Activated T-cell treated with anti-CD3 and anti-CD28 coated beads for 48 hours (primary cell): ENCODE measurements at regions not wholly inside any gene's neighbourhood (a gene's known extent, or its start where the extent isn't known, plus 50 kb on each side); places are given as distances from the start of the nearest gene placed in this dataset.
A peak's percentile ranks its signal among the peaks of the same experiment; 100 is the strongest.
"Not testable (repeated sequence)": the region's sequence is repeated elsewhere in the genome, so short reads cannot be mapped to it uniquely, and the experiment has no call there.

Experiments used
- DNase-seq: peaks from one replicate; pipeline ENCODE4 v3.0.0-alpha.2; 2020; ENCODE audit warnings: low read depth

DNA sequence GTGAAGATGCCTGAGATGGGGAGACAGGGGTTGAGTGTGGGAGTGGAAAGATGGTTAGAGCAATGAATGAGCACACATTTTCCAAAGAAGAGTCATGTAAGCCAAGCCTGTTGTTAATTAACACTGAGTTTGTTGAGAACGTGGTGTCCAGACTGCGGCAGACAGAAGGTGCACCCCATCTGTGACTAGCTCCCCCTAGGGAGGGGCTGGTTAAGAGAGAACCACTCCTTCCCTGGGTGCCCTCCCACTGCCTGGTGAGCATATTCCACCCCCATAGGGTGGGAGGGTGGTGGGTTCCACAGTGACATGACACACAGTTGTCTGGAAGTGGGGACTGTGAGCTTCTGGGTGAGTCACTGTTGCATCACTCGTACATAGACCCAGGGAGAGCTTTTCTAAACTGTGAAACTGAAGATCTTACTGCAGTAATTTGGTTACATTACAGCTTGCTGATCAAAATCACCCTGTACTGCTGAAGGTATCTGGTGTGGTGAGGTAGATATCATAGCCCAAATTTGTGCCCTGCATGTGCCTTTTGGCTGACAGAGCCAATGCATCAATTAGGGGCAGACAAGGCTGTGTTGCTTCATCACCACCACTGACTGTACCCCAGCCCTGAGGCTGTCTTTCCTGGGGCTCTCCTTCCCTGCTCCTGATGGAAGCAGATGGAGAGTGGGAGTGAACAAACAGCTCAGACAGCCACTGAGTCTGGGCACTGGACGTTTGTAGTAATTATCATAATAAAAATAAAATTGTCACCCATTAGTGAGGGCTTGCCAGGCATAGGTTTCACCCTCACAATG is 150.9 kb downstream of the EMP1 start:
- DNase-seq = peak; percentile 65

DNA sequence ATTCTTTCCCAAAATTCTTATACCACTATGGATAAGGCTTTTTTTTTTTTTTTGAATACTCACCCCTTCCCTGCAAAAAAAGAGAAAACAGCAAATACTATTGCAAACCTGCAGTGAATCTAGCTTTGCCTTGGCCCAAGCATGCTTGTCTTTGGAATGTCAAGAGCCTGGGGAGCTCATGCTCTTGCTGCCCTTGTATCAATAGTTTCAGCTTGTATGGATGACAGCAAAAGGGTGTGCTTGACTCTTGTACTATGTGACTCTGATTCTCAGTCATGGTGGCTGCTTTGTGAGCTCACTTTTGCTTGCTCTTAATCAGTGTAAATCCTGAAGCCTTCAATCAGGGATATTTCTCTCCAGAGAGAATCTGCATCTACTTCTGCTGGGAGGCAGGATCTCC is 149.2 kb downstream of the EMP1 start:
- DNase-seq = no peak

DNA sequence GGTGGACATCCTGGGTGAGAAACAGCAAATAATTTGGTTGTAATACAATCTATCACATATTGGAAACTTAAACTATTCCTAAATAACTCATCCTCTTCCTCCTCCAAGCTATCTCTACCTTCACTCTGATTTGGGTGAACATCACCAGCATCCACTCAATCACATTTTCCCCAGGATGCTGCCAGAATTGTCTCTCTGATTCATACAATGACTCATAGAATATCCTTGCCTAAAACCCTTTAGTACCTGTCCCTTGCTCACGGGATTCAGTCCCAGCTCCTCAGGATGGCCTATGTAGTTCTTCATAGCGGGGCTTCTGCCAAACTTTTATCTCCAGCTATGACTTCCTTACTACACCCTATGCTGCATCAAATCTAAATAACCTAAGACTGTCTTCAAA is 146.8 kb downstream of the EMP1 start:
- DNase-seq = no peak

DNA sequence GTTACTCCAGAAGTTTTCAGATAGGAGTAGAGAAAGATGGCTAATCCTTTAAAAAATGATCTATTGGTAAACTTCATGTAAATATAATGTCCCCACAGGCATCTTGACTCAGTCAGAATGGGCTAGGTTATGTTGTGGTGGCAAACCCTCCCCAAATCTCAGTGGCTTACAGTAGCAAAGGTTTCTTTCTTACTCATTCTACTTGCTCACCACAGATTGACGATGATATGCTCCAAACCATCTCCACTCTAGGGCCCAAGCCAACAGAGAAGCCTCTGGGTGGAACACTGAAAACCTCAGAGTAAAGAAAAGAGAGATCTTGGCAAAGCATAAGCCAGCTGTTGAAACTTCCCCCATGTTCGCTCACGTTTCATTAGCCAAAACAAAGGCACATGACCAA is 146.4 kb downstream of the EMP1 start:
- peak; percentile 12 for DNase-seq

DNA sequence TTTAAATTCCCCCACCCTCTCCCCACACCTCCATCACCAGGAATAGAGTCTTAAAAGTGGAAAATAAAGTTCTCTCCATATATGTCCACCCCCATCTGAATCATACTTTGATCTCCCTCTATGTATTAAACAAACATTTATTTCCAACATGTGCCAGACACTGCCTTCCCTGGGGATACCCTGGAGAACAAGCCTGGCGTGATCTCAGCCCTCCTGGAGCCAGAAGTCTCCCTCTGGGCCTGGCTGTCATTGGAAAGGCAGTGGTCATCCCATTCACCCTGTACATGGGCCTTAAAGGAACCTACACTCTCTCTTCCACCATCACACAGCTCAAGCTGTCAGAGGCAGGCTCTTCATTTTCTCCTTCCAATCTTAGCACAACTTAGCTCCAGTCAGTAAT is 143.6 kb downstream of the EMP1 start:
- DNase-seq = no peak

DNA sequence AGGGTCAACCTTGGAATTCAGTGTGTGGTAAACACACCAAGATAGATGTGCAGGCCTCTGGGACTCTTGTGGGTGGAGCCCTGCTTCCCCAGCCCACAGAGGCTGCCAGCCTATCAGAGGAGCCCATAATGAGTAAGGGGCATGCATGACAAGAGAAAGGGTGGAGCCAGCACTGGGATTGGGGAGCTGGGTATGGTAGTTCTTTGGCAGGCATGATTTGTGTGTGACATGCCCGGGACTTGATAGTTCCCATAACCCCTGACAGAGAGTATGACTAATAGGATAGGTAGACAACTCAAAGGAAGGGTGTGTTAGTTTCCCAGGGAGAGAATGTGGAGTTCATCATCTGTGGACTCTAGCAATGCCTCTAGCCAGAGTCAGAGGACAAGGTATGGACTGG is 143.0 kb downstream of the EMP1 start:
- no peak for DNase-seq

DNA sequence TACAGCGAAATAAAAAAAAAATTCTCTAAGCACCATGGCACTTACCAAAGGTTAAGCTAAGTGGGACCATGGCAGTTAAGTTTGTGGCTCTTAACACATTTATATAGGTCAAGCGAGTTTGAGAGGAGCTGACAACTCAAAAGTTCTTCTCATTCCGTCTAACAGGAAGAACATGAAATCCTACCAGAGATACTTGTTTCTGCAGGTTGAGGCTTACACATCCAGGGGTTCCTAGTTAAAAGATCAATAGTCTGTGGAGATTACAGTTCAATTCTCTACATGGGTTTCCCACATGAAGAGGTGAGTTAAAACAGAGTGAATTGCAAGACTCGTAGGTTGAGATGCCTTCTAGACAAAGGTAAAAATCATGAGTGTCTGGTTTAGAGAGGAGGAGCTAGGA is 142.6 kb downstream of the EMP1 start:
- DNase-seq = no peak

DNA sequence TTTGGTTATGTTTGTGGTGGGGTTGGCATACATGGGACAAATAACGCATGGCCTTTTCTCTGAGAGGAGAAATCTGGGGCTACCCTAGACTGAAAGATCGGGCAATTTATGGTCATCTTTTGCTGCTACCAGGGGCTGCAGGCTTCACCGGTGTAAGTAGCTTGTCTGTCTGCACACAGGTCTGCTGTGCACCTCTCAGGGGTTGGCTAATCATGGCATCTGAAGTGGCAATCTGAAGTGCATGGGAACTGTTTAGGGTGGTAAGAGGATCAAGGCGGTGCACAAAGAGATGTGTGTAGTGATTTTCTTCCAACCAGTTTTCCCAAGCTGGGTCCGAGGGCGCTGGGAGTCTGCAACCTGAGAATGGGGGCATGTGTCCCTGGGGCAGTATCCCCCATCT is 141.3 kb downstream of the EMP1 start:
- no peak for DNase-seq

DNA sequence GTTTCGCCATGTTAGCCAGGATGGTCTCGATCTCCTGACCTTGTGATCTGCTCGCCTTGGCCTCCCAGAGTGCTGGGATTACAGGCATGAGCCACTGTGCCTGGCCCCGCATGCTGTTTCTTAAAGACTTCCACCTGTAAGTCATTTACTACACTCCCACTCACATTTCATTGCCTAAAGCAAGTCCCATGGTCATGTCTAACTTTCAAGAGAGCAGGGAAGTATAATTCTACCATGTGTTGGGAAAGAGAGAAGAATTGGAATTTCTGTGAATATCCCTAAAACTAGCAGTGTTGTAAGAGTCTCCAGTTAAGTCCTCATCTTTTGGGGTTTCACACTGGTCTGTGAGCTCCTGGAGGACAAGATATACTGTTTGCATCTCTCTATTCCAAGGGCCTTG is 139.7 kb downstream of the EMP1 start:
- DNase-seq = no peak

DNA sequence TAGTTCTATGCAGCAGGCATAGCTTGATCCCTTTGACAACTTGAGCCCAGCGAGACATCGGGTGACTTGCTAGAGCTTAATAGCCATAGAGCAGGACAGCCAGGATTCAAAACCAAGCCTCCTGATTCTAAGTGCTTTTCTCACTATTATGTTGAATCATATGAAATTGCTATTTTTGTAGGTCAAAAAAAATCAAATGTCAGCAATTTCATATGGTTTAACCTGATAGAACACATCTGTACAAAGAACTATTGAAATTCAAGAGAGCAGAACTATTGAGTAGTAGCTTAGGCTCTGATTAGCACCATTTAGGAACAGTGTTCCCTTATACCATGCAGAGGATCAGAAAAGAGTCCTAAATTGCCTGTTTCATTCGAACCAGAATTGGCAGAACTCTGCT is 132.0 kb downstream of the EMP1 start:
- DNase-seq = no peak

DNA sequence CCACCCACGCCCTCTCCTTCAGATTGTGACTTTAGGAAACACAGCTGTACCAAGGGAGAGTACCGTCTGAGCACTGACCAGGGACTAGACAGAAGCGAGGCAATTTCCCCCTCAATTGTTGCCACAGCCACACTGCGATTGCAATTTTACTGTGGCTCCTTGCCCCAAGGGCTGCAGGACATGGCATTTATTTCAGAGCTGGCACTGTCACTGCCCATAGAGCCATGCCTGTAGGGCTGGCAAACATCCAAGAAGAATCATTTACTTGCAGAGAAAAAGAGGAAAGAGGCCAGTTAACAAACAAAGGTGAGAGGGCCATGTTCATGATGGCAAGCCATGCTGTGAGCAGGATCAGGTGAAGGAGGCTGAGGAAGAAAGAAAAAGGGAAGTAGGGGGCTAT is 129.6 kb downstream of the EMP1 start:
- DNase-seq = no peak

DNA sequence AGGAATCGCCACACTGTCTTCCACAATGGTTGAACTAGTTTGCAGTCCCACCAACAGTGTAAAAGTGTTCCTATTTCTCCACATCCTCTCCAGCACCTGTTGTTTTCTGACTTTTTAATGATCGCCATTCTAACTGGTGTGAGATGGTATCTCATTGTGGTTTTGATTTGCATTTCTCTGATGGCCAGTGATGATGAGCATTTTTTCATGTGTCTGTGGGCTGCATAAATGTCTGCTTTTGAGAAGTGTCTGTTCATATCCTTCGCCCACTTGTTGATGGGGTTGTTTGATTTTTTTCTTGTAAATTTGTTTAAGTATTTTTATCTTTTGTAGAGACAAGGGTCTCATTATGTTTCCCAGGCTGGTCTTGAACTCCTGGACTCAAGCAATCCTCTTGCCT is 128.5 kb downstream of the EMP1 start:
- not testable (repeated sequence) for DNase-seq

DNA sequence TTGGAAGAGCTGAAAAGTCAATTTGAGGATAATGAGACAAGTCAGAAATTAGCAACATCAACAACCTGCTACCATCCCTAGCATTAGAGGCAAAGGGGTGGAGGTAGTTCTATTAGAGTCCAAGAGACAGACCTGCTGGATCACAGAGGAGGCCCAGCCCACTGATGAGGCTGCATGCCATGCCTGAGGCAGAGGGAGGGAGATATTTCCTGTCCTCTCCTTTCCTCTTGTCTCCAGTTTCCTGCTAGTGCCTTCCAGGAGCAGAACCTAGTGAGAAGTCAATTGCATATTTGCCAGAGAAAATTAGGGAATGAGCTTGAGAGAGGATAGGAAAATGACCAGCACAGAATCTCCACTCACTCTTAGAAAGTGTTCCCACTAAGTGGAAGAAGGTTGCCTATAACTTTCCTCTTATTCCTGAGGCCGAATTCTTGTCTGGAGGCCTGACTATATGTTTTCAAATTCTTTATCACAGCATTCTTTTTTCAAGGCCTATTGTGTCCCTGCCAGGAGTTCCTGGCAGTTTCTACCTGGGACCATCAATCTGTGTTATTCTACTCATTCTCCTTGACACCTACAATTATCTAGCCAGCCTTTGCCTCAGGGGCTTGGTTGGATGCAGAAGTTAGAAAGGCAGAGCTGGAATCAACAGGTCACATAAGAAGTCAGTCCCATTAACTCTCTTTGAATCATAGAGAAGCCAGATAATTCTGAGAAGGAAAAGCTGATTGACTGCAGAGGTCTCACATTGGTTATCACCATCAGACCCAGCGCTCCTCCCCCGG is 121.9 kb downstream of the EMP1 start:
- no peak for DNase-seq

DNA sequence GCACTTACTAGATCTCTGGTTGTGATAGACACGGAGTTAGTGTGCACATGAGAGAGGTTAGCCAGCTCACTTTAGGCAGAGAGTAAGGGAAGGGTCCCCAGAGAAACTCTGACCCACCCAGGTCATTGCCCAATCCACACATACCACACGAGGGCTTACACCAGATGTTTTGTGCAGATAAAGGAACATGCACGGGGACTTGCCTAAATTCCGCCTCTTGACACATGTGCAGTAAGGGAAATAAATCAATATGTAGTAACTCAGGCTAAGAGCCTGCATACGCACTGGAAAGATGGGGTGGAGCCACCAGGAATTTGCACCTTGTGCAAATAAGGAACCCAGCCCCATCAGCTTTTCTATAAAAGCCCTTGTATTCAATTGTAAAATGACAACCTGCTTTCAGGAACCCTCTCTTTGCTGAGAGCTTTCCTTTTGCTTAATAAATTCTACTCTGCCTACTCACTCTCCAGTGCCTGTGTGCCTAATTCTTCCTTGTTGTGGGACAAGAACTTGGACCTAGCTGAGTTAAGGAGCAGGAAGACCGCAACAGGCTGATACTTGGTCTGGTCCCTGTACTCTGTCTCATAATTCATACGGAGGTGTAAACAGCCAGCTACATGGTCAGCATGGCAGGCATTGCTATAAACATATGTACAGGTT is 120.2 kb downstream of the EMP1 start:
- no peak for DNase-seq

DNA sequence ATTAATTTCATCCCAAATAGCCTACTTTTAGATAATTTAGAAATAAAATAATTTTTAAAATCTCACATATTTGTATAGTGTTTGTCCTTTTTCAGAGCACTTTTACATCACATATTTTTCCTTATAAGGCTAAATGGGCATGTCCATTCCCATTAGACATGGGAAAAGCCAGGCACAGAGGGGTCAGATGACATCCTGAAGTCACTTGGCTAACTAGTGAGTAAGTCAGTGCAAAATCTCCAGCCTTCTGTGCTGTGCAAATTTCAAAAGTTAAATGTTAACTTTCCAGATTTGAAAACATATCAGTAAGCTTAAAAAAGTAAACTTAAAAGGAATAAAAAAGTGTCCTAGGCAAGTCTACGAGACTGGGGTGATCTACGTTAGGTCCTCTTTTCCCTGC is 117.4 kb downstream of the EMP1 start:
- no peak for DNase-seq

DNA sequence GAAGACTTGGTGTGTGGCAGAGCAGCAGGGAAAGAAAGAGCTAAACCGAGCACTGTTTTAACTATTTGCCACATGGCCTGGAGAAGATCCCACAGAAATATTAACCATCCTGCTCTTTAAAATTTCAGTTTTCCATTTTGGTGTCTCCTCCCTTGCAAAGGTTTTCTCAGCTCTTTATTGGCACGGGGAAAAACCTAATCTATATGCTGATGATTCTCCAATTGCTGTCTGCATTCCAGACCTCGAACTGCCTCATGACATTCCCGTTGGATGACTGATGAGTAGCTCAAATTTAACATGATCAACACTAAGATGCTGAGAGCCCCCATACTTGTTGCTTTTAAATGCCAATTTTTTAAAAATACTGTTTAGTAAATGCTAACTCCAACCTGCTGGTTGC is 115.0 kb downstream of the EMP1 start:
- no peak for DNase-seq

DNA sequence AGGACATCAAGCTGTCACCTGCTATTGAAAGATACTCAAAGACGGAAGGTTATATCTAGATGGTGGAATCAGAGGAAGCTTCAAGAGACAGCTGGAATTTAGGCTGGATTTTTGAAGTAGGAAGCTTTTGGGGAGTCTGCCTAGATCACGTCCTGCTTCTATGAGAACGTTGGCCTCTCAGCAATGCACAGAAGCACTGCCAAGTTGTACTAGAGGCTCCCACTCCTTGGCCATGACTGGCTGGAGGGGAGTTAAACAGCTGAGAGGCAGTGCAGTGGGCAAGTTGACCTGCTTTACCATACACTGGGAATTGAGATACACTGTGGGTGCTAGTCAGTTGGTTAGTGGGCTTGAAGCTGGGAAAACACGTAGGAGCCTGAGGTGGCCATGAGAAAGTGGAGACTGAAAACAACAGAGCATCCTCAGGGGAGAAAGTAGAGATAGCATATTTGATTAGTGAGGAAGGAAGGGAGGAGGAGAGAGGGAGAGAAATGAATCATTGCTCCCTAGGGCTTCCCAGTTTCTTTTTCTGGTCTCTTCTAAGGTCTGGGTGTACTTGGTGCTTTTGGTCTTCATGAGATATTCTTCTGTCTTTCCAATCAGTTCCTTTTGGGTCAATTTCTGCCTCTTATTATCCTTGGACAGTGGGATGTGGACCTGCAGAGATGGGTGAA is 110.8 kb downstream of the EMP1 start:
- DNase-seq = no peak

DNA sequence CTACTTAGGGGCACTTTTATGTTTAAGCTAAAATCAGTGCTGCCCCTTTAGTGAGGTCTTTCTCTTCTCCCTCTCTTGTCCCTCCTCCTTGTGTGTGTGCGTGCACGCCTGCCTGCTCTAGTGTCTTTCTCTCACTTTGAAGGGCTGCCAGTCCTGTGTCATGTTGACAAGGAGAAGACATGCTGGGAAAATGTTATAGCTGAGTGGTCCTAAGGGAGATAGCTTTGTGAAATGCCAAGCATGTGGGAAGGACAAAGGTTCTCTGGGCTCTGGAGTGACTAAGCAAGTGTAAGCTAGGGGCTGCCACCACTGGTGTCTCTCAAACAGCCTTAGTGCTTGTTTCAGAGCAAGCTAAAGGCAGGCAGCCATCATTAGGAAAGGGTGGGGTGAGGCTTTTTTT is 108.4 kb downstream of the EMP1 start:
- DNase-seq = no peak

DNA sequence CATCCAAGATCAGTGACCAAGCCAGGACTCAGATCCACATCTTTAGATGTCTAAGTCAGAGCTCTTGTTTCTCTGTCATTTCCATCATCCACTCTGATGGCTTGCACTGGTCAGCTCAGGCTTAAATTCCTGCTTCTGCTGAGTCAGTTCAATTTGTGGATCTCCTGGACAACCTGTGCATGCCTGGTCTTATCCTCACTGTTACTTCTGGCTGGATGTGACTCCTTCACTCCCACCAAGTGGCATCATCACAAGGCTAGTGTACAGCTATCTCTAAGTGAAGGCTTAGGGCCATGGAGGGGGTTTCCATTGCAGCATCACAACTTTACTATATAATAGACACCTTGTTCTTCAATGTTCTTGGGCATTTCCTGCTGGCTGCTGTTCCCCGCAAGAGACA is 102.9 kb downstream of the EMP1 start:
- no peak for DNase-seq

DNA sequence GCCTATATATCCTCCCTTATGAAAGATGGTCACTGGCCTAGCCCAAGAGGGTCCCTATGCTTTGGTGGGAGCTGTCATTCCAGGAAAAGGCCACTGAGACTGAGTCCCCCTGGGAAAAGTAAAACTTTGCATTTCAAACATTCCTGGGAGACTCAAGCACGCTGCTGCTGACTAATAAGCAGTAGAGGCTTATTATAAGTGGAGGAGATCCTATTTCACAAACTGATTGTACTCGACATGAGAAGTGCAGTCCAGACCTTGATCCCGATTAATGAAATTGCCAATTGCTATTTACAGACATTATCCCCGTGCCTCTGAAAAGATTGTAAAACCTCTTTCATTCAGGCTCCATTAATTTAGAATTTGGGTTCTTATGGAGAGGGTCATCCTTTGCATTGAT is 96.6 kb downstream of the EMP1 start:
- DNase-seq = no peak

DNA sequence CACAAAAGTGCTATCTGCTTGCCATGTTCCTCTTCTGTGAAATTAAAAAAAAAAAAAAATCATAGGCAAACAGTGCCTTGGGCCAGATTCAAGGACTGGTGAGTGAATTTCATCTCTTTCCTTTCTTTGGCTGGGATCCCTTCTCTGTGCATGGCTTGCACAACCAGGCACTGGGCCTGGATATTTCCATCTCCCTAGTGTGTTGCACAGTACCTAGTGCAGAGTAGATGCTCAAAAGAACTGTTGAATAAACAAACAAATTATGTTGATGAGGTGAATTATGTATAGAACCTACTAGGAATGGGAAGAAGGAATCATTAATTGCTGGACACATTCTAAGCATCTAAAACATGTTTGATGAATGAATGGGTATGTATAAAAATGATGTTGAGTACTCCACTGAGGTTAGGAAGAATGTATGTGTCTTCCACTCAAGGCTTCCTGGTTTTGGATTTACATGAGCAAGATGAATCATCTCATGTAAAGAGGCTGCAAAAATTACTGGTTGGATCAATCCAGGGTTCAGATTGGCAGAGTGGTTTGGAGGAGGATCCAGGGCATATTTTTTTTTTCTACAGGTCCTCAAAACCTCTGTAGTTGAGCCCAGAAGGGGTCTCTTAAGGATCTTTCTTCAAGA is 93.2 kb downstream of the EMP1 start:
- no peak for DNase-seq
